ENCODE measurements at regions not wholly inside any gene's neighbourhood (a gene's known extent, or its start where the extent isn't known, plus 50 kb on each side); places are given as distances from the start of the nearest gene placed in this dataset.

DNA sequence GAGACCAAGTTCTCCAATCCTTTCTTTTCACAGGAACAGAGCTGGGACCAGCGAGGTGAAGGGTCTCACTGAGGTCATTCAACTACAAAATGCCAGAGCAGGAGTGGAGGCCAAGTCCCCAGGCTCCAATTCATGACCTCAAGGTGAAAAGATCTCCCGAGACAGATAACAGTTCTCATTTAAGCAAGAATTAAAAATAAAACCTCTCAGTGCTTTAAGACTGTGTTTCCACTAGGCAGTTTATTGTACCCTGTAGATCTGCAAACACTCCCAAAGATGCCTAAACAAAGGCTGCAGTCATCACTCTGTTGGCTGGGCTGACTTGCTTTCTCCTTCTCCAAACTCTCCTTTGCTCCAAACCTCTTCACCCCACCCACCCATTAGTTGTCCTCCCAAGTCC lies 74.8 kb upstream of the CXCL12 start:
- TF ChIP-seq MAX (IDR thresholded peaks at IDR 0.05) (no peak), USF1 (IDR thresholded peaks at IDR 0.05) (no peak), RAD21 (IDR thresholded peaks at IDR 0.05; ENCODE audit: low read depth) (no peak), EGR1 (IDR thresholded peaks at IDR 0.05) (no peak), FOXM1 (IDR thresholded peaks at IDR 0.05; ENCODE audit: borderline replicate concordance, low read depth) (no peak), CEBPB (IDR thresholded peaks at IDR 0.05) (no peak), TEAD4 (IDR thresholded peaks at IDR 0.05) (no peak), EP300 (IDR thresholded peaks at IDR 0.05; ENCODE audit: borderline replicate concordance) (no peak), TCF12 (IDR thresholded peaks at IDR 0.05; ENCODE audit: low read depth) (no peak), YY1 (IDR thresholded peaks at IDR 0.05; ENCODE audit: low read depth) (no peak), ZBTB7A (IDR thresholded peaks at IDR 0.05; ENCODE audit: low read depth) (no peak), TAF1 (IDR thresholded peaks at IDR 0.05; ENCODE audit: low read depth) (no peak)
- TF ChIP-seq, protein P1, sequence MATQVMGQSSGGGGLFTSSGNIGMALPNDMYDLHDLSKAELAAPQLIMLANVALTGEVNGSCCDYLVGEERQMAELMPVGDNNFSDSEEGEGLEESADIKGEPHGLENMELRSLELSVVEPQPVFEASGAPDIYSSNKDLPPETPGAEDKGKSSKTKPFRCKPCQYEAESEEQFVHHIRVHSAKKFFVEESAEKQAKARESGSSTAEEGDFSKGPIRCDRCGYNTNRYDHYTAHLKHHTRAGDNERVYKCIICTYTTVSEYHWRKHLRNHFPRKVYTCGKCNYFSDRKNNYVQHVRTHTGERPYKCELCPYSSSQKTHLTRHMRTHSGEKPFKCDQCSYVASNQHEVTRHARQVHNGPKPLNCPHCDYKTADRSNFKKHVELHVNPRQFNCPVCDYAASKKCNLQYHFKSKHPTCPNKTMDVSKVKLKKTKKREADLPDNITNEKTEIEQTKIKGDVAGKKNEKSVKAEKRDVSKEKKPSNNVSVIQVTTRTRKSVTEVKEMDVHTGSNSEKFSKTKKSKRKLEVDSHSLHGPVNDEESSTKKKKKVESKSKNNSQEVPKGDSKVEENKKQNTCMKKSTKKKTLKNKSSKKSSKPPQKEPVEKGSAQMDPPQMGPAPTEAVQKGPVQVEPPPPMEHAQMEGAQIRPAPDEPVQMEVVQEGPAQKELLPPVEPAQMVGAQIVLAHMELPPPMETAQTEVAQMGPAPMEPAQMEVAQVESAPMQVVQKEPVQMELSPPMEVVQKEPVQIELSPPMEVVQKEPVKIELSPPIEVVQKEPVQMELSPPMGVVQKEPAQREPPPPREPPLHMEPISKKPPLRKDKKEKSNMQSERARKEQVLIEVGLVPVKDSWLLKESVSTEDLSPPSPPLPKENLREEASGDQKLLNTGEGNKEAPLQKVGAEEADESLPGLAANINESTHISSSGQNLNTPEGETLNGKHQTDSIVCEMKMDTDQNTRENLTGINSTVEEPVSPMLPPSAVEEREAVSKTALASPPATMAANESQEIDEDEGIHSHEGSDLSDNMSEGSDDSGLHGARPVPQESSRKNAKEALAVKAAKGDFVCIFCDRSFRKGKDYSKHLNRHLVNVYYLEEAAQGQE (IDR thresholded peaks at IDR 0.05; ENCODE audit: low read depth) = no peak
